ENCODE measurements at regions not wholly inside any gene's neighbourhood (a gene's known extent, or its start where the extent isn't known, plus 50 kb on each side); places are given as distances from the start of the nearest gene placed in this dataset.

DNA sequence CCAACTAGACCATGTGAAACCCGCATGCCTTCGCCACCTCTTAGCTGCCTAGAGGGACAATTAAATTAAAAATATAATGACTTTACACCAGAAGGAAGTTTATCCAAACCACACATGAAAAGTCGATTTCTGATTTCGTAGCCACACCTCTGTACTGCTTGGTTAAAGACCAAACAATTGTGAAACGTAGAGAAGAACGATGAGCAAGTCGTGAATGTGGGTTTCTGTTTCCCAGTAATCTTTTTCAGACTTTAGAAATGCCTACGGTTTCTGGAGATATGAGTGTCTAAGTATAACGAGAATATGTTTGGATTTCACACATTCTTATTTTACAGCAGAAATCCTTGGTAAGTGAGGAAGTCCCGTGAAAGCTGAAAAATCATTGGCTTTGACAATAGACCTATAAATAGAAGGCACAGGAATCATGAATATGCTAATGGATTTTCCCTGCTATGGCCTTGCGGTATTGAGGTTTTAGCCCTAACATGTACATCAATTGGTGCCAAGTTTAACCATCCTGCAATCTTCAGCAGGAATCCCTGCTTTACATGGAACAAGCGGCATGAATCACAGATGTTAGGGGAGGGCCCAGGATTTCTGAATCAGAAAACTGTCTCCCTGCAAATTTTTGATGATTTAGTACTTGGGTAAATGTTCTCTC is 105.6 kb downstream of the TTC32 start:
- Histone ChIP-seq H3K4me1 (no peaks in the 10 kb centered on the region), H3K27me3 (no peaks in the 10 kb centered on the region), H3K4me3 (no peak overlapping the region), H3K36me3 (no peaks in the 10 kb centered on the region), H3K27ac (no peak overlapping the region), H3K9me3 (no peaks in the 10 kb centered on the region)
- WGBS (ENCODE audit: insufficient coverage, low coverage, low lambda C conversion rate, missing lambda C conversion rate): 69% methylated on average over 12 of the region's 12 CpGs
- intact Hi-C loops (cut with DNase I): no loop called here
- no peak for ATAC-seq
- DNase-seq: no peak
- TF ChIP-seq POLR2A (IDR thresholded peaks at IDR 0.05): no peak
- TF ChIP-seq, protein P1, sequence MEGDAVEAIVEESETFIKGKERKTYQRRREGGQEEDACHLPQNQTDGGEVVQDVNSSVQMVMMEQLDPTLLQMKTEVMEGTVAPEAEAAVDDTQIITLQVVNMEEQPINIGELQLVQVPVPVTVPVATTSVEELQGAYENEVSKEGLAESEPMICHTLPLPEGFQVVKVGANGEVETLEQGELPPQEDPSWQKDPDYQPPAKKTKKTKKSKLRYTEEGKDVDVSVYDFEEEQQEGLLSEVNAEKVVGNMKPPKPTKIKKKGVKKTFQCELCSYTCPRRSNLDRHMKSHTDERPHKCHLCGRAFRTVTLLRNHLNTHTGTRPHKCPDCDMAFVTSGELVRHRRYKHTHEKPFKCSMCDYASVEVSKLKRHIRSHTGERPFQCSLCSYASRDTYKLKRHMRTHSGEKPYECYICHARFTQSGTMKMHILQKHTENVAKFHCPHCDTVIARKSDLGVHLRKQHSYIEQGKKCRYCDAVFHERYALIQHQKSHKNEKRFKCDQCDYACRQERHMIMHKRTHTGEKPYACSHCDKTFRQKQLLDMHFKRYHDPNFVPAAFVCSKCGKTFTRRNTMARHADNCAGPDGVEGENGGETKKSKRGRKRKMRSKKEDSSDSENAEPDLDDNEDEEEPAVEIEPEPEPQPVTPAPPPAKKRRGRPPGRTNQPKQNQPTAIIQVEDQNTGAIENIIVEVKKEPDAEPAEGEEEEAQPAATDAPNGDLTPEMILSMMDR (IDR thresholded peaks at IDR 0.05): no peak

DNA sequence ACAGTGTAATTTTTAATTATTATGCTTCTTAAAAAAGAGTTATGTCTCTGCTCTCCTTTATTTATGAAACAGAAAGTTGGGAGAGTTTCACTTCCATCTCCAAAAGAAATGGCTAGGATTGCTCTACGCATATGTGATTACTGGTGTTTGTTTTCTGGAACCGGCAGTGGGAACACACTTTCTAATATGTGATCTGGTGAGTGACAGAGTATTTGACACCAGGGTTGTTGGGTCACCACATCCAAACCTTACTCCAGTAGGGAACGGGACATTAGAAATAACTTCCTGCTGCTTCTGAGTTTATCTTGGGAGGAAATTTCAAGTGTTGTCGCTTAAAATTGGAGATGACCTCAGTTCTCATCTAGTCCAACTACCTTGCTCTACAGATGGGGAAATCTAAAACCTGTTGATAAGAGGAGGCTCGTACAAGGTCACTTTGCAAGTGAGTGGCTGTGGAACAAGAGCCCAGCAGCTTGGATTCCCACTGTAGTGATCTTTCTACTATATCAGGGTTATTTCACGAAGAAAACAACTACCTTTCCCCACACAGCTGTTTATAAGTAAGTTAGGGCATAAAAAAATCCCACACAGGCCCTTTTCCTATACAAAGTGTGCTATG is 108.5 kb downstream of the TTC32 start:
- intact Hi-C loops (cut with DNase I): no loop called here
- H3K27me3 ChIP-seq: no peaks in the 10 kb centered on the region
- no peaks in the 10 kb centered on the region for H3K4me1 ChIP-seq
- no peaks in the 10 kb centered on the region for H3K9me3 ChIP-seq
- no peak overlapping the region for H3K4me3 ChIP-seq
- TF ChIP-seq, protein P1 (IDR thresholded peaks at IDR 0.05): no peak
- no peak for TF ChIP-seq POLR2A (IDR thresholded peaks at IDR 0.05)
- no peaks in the 10 kb centered on the region for H3K36me3 ChIP-seq
- ATAC-seq (no peak), DNase-seq (no peak)
- no peak overlapping the region for H3K27ac ChIP-seq
- WGBS (ENCODE audit: insufficient coverage, low coverage, low lambda C conversion rate, missing lambda C conversion rate): 58% methylated on average over 6 of the region's 6 CpGs

DNA sequence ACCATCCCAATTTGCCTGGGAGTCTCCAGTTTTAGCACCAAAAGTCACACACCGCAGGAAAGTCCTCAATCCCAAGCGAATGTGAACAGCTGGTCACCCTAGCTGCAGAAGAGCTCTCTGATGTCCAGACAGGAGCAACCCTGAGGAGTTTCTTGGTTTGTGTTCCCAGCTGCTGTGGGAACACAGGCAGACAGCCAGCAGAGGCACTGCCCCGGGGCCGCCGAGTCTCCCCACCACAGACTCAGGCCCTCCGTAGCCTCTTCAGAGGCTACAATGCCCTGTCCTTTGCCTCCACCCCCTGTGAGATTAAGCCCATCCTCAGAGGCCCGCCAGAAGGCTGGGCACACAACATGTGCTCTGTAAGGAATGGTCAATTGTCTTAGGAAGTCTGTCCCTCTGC is 111.5 kb downstream of the TTC32 start:
- TF ChIP-seq, protein P1 (IDR thresholded peaks at IDR 0.05): no peak
- TF ChIP-seq POLR2A (IDR thresholded peaks at IDR 0.05): no peak
- DNase-seq: no peak
- 81% methylated on average over 5 of the region's 7 CpGs for WGBS (ENCODE audit: insufficient coverage, low coverage, low lambda C conversion rate, missing lambda C conversion rate)
- Histone ChIP-seq H3K4me3 (no peak overlapping the region), H3K27ac (no peak overlapping the region), H3K9me3 (no peaks in the 10 kb centered on the region), H3K4me1 (no peaks in the 10 kb centered on the region), H3K36me3 (no peaks in the 10 kb centered on the region), H3K27me3 (no peaks in the 10 kb centered on the region)
- intact Hi-C loops (cut with DNase I): no loop called here
- no peak for ATAC-seq

DNA sequence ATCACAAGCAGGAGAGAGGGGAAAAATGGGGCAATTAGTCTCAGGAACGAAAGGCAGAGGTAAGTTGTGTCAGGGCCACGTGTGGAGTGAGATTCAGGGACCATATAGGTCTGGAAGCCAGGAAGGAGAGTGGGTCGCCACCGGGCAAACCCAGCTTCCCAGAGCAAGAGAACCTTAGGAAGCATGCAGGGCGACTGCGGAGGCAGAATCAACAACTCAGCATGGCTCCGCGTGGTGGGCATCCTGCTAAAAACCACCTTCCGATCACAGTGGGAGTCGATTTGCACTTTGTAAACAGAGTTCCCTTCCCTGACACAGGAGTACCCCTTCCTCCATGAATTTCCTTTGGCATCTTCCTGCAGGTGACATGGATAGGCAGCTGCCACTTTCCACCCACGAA is 114.6 kb downstream of the TTC32 start:
- TF ChIP-seq, protein P1 (IDR thresholded peaks at IDR 0.05): no peak
- TF ChIP-seq POLR2A (IDR thresholded peaks at IDR 0.05): no peak
- Histone ChIP-seq H3K36me3 (no peaks in the 10 kb centered on the region), H3K27ac (no peak overlapping the region), H3K4me3 (no peak overlapping the region), H3K4me1 (no peaks in the 10 kb centered on the region), H3K27me3 (no peaks in the 10 kb centered on the region), H3K9me3 (no peaks in the 10 kb centered on the region)
- intact Hi-C loops (cut with DNase I): no loop called here
- 61% methylated on average over 5 of the region's 11 CpGs for WGBS (ENCODE audit: insufficient coverage, low coverage, low lambda C conversion rate, missing lambda C conversion rate)
- DNase-seq (no peak), ATAC-seq (no peak)

Data from right lobe of liver (tissue), 6 donors.